Kidney epithelial cell (primary cell): ENCODE measurements at regions not wholly inside any gene's neighbourhood (a gene's known extent, or its start where the extent isn't known, plus 50 kb on each side); places are given as distances from the start of the nearest gene placed in this dataset.

Experiments
- DNase-seq: peaks from one replicate; pipeline ENCODE4 v3.0.0-alpha.2; 2010; ENCODE audit warnings: low read depth
- H3K27me3 ChIP-seq: 2 replicates; pipeline ENCODE4 v1.6.0; 2011; ENCODE audit warnings: low read length; ENCODE audit not compliant: control insufficient read depth, insufficient read depth
- H3K36me3 ChIP-seq: 2 replicates; pipeline ENCODE4 v1.5.1; 2011; ENCODE audit warnings: low read length; ENCODE audit not compliant: control insufficient read depth, insufficient read depth
- H3K4me3 ChIP-seq: 2 replicates; pipeline ENCODE4 v1.5.1; 2011; ENCODE audit warnings: low read depth, mild to moderate bottlenecking, control low read depth, low read length
- CTCF ChIP-seq: IDR thresholded peaks from 2 replicates; pipeline ENCODE4 v1.5.1; 2011; ENCODE audit warnings: mild to moderate bottlenecking, moderate library complexity, low read length, control low read depth, inconsistent platforms; ENCODE audit not compliant: insufficient read depth, poor library complexity, severe bottlenecking

- H3K4me3 ChIP-seq = no peak overlapping the region
- no peaks in the 10 kb centered on the region for H3K36me3 ChIP-seq
- H3K27me3 ChIP-seq = no peaks in the 10 kb centered on the region
- DNase-seq = no peak
- TF ChIP-seq CTCF = no peak
These were observed 186.5 kb downstream of the NSG2 start for GRCh38 chr5:174231956-174232487.

GRCh38 chr5:174234388-174234787 lies 188.9 kb downstream of the NSG2 start:
- Histone ChIP-seq H3K4me3 (no peak overlapping the region), H3K36me3 (no peaks in the 10 kb centered on the region), H3K27me3 (no peaks in the 10 kb centered on the region)
- DNase-seq = no peak
- no peak for TF ChIP-seq CTCF

- Histone ChIP-seq H3K4me3 (no peak overlapping the region), H3K36me3 (no peaks in the 10 kb centered on the region), H3K27me3 (no peaks in the 10 kb centered on the region)
- no peak for TF ChIP-seq CTCF
- no peak for DNase-seq
These were observed 189.9 kb downstream of the NSG2 start for GRCh38 chr5:174235221-174236011.

- Histone ChIP-seq H3K27me3 (no peaks in the 10 kb centered on the region), H3K36me3 (no peaks in the 10 kb centered on the region), H3K4me3 (no peak overlapping the region)
- DNase-seq = no peak
- TF ChIP-seq CTCF = no peak
These were observed 190.6 kb downstream of the NSG2 start for GRCh38 chr5:174236070-174236469.

- Histone ChIP-seq H3K27me3 (no peaks in the 10 kb centered on the region), H3K36me3 (no peaks in the 10 kb centered on the region), H3K4me3 (no peak overlapping the region)
- no peak for DNase-seq
- no peak for TF ChIP-seq CTCF
These were observed 194.2 kb downstream of the NSG2 start for GRCh38 chr5:174239718-174240117.

GRCh38 chr5:174242573-174242972 lies 197.1 kb downstream of the NSG2 start:
- no peak for TF ChIP-seq CTCF
- Histone ChIP-seq H3K36me3 (no peaks in the 10 kb centered on the region), H3K4me3 (no peak overlapping the region), H3K27me3 (no peaks in the 10 kb centered on the region)
- no peak for DNase-seq
